GM20000 (cell line): ENCODE measurements at regions not wholly inside any gene's neighbourhood (a gene's known extent, or its start where the extent isn't known, plus 50 kb on each side); places are given as distances from the start of the nearest gene placed in this dataset.
"Not testable (repeated sequence)": the region's sequence is repeated elsewhere in the genome, so short reads cannot be mapped to it uniquely, and the experiment has no call there.

Experiments used
- DNase-seq: peaks from one replicate; pipeline ENCODE4 v3.0.0; 2012; ENCODE audit warnings: low spot score
- CTCF ChIP-seq: IDR thresholded peaks from 2 replicates; pipeline ENCODE4 v1.5.1; 2012; ENCODE audit warnings: mild to moderate bottlenecking, control low read depth; ENCODE audit errors: extremely low read depth, missing control alignments

GRCh38 chr5:96483878-96484277, 50.8 kb upstream of the PCSK1 start:
- no peak for TF ChIP-seq CTCF
- peak; percentile 6 for DNase-seq

DNA sequence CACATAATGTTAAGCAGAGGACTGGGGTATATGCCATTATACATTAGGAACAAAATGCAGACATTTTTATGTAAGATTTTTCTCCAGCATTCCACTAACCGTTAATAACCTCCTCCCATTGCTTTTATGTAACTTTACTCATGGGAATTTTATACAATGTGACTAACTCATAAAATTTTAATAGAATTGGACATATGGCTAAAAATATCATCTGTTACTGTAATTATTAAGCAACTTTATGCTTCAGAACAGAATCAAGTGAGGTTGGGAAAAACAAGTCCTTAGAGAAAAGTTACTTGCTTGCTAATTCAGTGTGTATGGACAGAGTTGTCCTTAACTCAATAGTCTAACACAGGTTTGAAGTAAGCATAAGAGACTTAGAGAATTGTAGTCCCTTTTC, 54.8 kb upstream of the PCSK1 start:
- DNase-seq = no peak
- no peak for TF ChIP-seq CTCF

- no peak for TF ChIP-seq CTCF
- DNase-seq = no peak
Observed at GRCh38 chr5:96489532-96489931, 56.5 kb upstream of the PCSK1 start.

- TF ChIP-seq CTCF = no peak
- DNase-seq = no peak
Observed at GRCh38 chr5:96492459-96493047, 59.5 kb upstream of the PCSK1 start.

DNA sequence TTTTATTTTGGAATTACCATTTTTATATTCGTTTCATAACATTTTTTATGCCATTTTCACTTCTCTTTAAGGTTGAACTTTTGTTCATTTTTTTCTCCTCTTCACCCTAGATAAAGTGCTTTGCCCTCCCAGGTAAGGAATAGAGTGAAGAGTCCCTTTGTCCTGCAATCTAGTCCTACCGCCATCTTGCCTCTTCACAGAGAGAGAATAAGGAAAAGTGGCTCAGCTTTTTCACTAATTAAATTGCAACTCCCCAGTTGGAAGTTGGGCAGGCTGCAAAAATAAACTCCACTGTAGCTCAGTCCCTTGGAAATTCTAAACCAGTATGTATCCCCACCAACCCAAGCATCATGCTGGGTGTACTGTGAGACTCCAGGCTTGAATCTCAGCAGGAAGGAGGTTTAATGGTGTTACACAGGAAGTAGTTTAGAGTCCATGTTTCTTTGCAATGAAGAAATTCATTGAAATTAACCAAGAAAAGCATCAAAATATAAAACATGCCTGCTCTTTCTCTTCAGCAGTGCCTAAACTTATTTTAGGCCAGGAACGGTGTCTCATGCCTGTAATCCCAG, 60.3 kb upstream of the PCSK1 start:
- DNase-seq = no peak
- no peak for TF ChIP-seq CTCF

DNA sequence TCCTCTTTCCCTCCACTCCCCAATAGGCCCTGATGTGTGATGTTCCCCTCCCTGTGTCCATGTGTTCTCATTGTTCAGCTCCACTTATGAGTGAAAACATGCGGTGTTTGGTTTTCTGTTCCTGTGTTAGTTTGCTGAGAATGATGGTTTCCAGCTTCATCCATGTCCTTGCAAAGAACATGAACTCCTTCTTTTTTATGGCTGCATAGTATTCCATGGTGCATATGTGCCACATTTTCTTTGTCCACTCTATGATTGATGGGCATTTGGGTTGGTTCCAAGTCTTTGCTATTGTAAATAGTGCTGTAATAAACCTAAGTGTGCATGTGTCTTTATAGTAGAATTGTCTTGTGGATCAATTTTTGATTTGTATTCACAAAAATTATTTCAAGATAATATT, 62.4 kb upstream of the PCSK1 start:
- DNase-seq = not testable (repeated sequence)

GRCh38 chr5:96497027-96497426, 64.0 kb upstream of the PCSK1 start:
- not testable (repeated sequence) for DNase-seq

- no peak for TF ChIP-seq CTCF
- no peak for DNase-seq
Observed at GRCh38 chr5:96499753-96500345, 66.8 kb upstream of the PCSK1 start.
